GM12878 (cell line): ENCODE measurements at regions not wholly inside any gene's neighbourhood (a gene's known extent, or its start where the extent isn't known, plus 50 kb on each side); places are given as distances from the start of the nearest gene placed in this dataset.

Source experiments
- ATAC-seq: fragments of 200-7000 bp; cut with Tn5 transposase; 3 replicates; pipeline ENCODE4 v1.9.1; 2020; ENCODE audit warnings: mild to moderate bottlenecking, moderate library complexity
- BruUV-seq: library from RNA; stranded (reverse); fragments of 400-500 nt; replicated peaks from 2 replicates; lab custom pipeline; 2021; lab: Mats Ljungman, UMichigan
- CTCF ChIA-PET: fragments of 300-600 bp; sonication (Branson Sonifier 250); formaldehyde crosslinking; extraction: SDS; loops from one replicate; lab custom pipeline; 2021; ENCODE audit warnings: inconsistent platforms; lab: Yijun Ruan, JAX
- POLR2A ChIA-PET: fragments of 350-600 bp; formaldehyde crosslinking; extraction: SDS; loops from one replicate; lab custom pipeline; 2021; ENCODE audit warnings: inconsistent platforms; lab: Charles Lee
- RAD21 ChIA-PET: fragments of 300-600 bp; sonication (Branson Sonifier 250); formaldehyde crosslinking; loops from one replicate; lab custom pipeline; 2023; ENCODE audit warnings: antibody characterized with exemption; ENCODE audit not compliant: unreplicated experiment; lab: Charles Lee
- SMC1A ChIA-PET: fragments of 300-600 bp; sonication (Branson Sonifier 250); formaldehyde crosslinking; loops from one replicate; lab custom pipeline; 2023; ENCODE audit not compliant: unreplicated experiment, uncharacterized antibody; lab: Charles Lee
- DNase-seq: peaks from one replicate; pipeline ENCODE4 v3.0.0-alpha.2; 2011; ENCODE audit warnings: low read depth, low spot score
- FAIRE-seq: peaks from 3 replicates; lab custom pipeline; 2011; peaks lifted over from hg19 to GRCh38; lab: Jason Lieb, UNC
- H2AFZ ChIP-seq: 2 replicates; pipeline ENCODE4 v1.6.0; 2011; ENCODE audit warnings: low read depth, low read length, control low read depth; ENCODE audit not compliant: control insufficient read depth
- H3K27ac ChIP-seq: 2 replicates; pipeline ENCODE4 v1.5.1; 2011; ENCODE audit warnings: control low read depth; ENCODE audit not compliant: control insufficient read depth, insufficient read depth
- H3K27me3 ChIP-seq, 2 experiments: replicated peaks in 1 of 2; 2 replicates each; pipeline versions ENCODE4 v1.6.0 to v1.6.1; 2011; ENCODE audit warnings: low read length in 1 of 2; ENCODE audit not compliant: control insufficient read depth in 2 of 2, insufficient read depth in 2 of 2
- H3K36me3 ChIP-seq, 2 experiments: 2 replicates each; pipeline ENCODE4 v1.5.1; 2011; ENCODE audit warnings: low read length in 1 of 2; ENCODE audit not compliant: control insufficient read depth in 2 of 2, insufficient read depth in 2 of 2
- H3K4me1 ChIP-seq: 2 replicates; pipeline ENCODE4 v1.6.1; 2011; ENCODE audit warnings: mild to moderate bottlenecking, low read length, moderate library complexity, mixed read lengths; ENCODE audit not compliant: control insufficient read depth, insufficient read depth
- H3K4me2 ChIP-seq: 2 replicates; pipeline ENCODE4 v1.6.0; 2011; ENCODE audit warnings: control low read depth; ENCODE audit not compliant: control insufficient read depth, insufficient read depth
- H3K4me3 ChIP-seq: fragments of 200-600 bp; sonication (generic); 2 replicates; pipeline ENCODE4 v1.5.1; 2016
- H3K79me2 ChIP-seq: 2 replicates; pipeline ENCODE4 v1.6.0; 2011; ENCODE audit warnings: low read length; ENCODE audit not compliant: control insufficient read depth, insufficient read depth
- H3K9ac ChIP-seq: 2 replicates; pipeline ENCODE4 v1.8.0; 2011; ENCODE audit warnings: low read length, control low read depth, mixed read lengths; ENCODE audit not compliant: control insufficient read depth, insufficient read depth
- H3K9me3 ChIP-seq: replicated peaks from 3 replicates; pipeline ENCODE4 v1.5.1; 2011; ENCODE audit warnings: mild to moderate bottlenecking, low read length; ENCODE audit not compliant: control insufficient read depth, insufficient read depth
- H4K20me1 ChIP-seq: 2 replicates; pipeline ENCODE4 v1.6.0; 2011; ENCODE audit not compliant: control insufficient read depth, insufficient read depth
- BHLHE40 ChIP-seq, 2 experiments: fragments of 450-650 bp in 1 of 2; IDR thresholded peaks; 2 replicates each; pipeline ENCODE4 v1.6.1; 2011 to 2017; ENCODE audit warnings: low read depth in 2 of 2, borderline replicate concordance in 1 of 2, improper control_type of control experiment in 1 of 2, low read length in 1 of 2, mild to moderate bottlenecking in 1 of 2
- FOXK2 ChIP-seq: fragments of 450-650 bp; IDR thresholded peaks from 2 replicates; pipeline ENCODE4 v1.6.1; 2017; ENCODE audit warnings: mild to moderate bottlenecking, moderate library complexity
- GATAD2B ChIP-seq: fragments of 450-650 bp; conservative IDR thresholded peaks from 2 replicates; pipeline ENCODE4 v1.6.1; 2017; ENCODE audit warnings: low read depth, mild to moderate bottlenecking, moderate library complexity
- ZZZ3 ChIP-seq: IDR thresholded peaks from 2 replicates; pipeline ENCODE4 v1.6.1; 2011; ENCODE audit warnings: low read depth; ENCODE audit not compliant: control insufficient read depth, insufficient read length
- WGBS: methylation state at CpG from one replicate; pipeline ENCODE4 v1.1.6; 2016; ENCODE audit warnings: low lambda C conversion rate; ENCODE audit not compliant: insufficient replicate concordance, insufficient coverage; ENCODE audit errors: missing lambda C conversion rate; 5-methylcytosine and 5-hydroxymethylcytosine counted together
- in situ Hi-C: fragments of 300-500 bp; cut with MboI; formaldehyde crosslinking; loops from 9 replicates; pipeline ENCODE4 v1.14.3; 2018; ENCODE audit warnings: mixed read lengths
- intact Hi-C: fragments of 100-400 bp; cut with micrococcal nuclease; formaldehyde crosslinking; loops from one replicate; pipeline ENCODE4 v1.14.2; 2022; ENCODE audit not compliant: unreplicated experiment
- TF ChIP-seq, protein P1 (sequence below): fragments of 450-650 bp; IDR thresholded peaks from 2 replicates; pipeline ENCODE4 v1.6.1; 2017; ENCODE audit warnings: mild to moderate bottlenecking, low read depth, inconsistent platforms; ENCODE audit not compliant: poor library complexity, severe bottlenecking
- TF ChIP-seq, protein P2 (sequence below): fragments of 450-650 bp; formaldehyde crosslinking; IDR thresholded peaks from 2 replicates; pipeline ENCODE4 v1.4.0; 2020; ENCODE audit warnings: mild to moderate bottlenecking, moderate library complexity
- TF ChIP-seq, protein P3 (sequence below): fragments of 450-650 bp; IDR thresholded peaks from 2 replicates; pipeline ENCODE4 v1.6.1; 2017; ENCODE audit warnings: mild to moderate bottlenecking
- TF ChIP-seq, protein P4 (sequence below): IDR thresholded peaks from 2 replicates; pipeline ENCODE4 v1.6.1; 2012; ENCODE audit warnings: improper control_type of control experiment, low read depth, low read length; ENCODE audit not compliant: insufficient replicate concordance

DNA sequence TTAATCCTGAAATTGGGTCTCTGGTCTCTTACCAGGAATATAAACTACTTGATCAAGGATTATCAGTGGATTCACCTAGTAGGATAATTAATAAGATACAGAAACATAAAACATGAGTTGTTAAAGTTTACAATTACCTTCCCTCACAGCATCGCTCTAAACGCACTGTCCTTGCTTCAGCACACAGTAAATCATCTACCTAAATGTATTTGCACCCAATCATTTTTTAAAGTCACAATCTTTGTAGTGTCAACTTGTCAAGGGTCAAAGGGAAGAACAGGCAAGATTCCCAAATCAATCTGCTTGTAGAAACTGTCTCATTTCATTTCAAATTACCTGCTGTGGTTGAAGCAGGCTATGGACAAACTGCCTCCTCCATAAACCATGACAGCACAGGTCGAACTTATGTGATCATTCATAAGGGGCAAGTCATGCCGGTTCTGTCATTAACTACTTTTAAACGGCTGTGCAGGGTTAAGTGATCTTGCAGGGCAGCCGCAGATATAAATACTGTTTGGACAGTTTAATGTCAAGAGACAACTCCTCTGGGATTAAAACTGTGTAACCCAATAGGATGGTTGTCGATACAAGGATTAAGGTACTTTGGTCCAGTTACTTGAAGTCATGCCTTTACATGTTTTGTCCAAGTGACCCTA is 93.6 kb downstream of the ZNF281 start:
- intact Hi-C loops: no loop called here
- 0 out of 4 replicates have a peak, but pooled peaks cover 0 to 4% of the 10 kb centered on the region in 2 experiments for H3K27me3 ChIP-seq
- DNase-seq (no peak), ATAC-seq (no peak), FAIRE-seq (no peak)
- no peak overlapping the region for H3K4me3 ChIP-seq
- no peaks in the 10 kb centered on the region for H3K79me2 ChIP-seq
- H3K36me3 ChIP-seq: no peaks in the 10 kb centered on the region
- ChIA-PET POLR2A (no interaction called here), CTCF (no interaction called here), RAD21 (no interaction called here), SMC1A (interaction anchor here (0.9 kb wide), 1 partner anchor 172 kb away, joined by 3 read pairs; no protein-coding TSS in a partner anchor)
- no TSS peak for BruUV-seq
- H3K27ac ChIP-seq: no peak overlapping the region
- H4K20me1 ChIP-seq: no peaks in the 10 kb centered on the region
- H2AFZ ChIP-seq: no peak overlapping the region
- 43% methylated on average over 7 of the region's 7 CpGs for WGBS
- no peak overlapping the region for H3K4me2 ChIP-seq
- no peaks in the 10 kb centered on the region for H3K4me1 ChIP-seq
- in situ Hi-C loops: no loop called here
- no peak overlapping the region for H3K9ac ChIP-seq
- no peaks in the 10 kb centered on the region for H3K9me3 ChIP-seq
- TF ChIP-seq, protein P1, sequence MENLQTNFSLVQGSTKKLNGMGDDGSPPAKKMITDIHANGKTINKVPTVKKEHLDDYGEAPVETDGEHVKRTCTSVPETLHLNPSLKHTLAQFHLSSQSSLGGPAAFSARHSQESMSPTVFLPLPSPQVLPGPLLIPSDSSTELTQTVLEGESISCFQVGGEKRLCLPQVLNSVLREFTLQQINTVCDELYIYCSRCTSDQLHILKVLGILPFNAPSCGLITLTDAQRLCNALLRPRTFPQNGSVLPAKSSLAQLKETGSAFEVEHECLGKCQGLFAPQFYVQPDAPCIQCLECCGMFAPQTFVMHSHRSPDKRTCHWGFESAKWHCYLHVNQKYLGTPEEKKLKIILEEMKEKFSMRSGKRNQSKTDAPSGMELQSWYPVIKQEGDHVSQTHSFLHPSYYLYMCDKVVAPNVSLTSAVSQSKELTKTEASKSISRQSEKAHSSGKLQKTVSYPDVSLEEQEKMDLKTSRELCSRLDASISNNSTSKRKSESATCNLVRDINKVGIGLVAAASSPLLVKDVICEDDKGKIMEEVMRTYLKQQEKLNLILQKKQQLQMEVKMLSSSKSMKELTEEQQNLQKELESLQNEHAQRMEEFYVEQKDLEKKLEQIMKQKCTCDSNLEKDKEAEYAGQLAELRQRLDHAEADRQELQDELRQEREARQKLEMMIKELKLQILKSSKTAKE: no peak
- no peak for TF ChIP-seq GATAD2B
- TF ChIP-seq FOXK2: no peak
- TF ChIP-seq ZZZ3: no peak
- TF ChIP-seq, protein P2, sequence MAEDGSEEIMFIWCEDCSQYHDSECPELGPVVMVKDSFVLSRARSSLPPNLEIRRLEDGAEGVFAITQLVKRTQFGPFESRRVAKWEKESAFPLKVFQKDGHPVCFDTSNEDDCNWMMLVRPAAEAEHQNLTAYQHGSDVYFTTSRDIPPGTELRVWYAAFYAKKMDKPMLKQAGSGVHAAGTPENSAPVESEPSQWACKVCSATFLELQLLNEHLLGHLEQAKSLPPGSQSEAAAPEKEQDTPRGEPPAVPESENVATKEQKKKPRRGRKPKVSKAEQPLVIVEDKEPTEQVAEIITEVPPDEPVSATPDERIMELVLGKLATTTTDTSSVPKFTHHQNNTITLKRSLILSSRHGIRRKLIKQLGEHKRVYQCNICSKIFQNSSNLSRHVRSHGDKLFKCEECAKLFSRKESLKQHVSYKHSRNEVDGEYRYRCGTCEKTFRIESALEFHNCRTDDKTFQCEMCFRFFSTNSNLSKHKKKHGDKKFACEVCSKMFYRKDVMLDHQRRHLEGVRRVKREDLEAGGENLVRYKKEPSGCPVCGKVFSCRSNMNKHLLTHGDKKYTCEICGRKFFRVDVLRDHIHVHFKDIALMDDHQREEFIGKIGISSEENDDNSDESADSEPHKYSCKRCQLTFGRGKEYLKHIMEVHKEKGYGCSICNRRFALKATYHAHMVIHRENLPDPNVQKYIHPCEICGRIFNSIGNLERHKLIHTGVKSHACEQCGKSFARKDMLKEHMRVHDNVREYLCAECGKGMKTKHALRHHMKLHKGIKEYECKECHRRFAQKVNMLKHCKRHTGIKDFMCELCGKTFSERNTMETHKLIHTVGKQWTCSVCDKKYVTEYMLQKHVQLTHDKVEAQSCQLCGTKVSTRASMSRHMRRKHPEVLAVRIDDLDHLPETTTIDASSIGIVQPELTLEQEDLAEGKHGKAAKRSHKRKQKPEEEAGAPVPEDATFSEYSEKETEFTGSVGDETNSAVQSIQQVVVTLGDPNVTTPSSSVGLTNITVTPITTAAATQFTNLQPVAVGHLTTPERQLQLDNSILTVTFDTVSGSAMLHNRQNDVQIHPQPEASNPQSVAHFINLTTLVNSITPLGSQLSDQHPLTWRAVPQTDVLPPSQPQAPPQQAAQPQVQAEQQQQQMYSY (CRISPR knock-in tag): no peak
- TF ChIP-seq, protein P3, sequence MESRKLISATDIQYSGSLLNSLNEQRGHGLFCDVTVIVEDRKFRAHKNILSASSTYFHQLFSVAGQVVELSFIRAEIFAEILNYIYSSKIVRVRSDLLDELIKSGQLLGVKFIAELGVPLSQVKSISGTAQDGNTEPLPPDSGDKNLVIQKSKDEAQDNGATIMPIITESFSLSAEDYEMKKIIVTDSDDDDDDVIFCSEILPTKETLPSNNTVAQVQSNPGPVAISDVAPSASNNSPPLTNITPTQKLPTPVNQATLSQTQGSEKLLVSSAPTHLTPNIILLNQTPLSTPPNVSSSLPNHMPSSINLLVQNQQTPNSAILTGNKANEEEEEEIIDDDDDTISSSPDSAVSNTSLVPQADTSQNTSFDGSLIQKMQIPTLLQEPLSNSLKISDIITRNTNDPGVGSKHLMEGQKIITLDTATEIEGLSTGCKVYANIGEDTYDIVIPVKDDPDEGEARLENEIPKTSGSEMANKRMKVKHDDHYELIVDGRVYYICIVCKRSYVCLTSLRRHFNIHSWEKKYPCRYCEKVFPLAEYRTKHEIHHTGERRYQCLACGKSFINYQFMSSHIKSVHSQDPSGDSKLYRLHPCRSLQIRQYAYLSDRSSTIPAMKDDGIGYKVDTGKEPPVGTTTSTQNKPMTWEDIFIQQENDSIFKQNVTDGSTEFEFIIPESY: no peak
- TF ChIP-seq BHLHE40 (IDR thresholded peaks at IDR 0.05; ENCODE audit: borderline replicate concordance in 1 of 2, low read depth in 2 of 2, low read length in 1 of 2): no peak
- TF ChIP-seq, protein P4, sequence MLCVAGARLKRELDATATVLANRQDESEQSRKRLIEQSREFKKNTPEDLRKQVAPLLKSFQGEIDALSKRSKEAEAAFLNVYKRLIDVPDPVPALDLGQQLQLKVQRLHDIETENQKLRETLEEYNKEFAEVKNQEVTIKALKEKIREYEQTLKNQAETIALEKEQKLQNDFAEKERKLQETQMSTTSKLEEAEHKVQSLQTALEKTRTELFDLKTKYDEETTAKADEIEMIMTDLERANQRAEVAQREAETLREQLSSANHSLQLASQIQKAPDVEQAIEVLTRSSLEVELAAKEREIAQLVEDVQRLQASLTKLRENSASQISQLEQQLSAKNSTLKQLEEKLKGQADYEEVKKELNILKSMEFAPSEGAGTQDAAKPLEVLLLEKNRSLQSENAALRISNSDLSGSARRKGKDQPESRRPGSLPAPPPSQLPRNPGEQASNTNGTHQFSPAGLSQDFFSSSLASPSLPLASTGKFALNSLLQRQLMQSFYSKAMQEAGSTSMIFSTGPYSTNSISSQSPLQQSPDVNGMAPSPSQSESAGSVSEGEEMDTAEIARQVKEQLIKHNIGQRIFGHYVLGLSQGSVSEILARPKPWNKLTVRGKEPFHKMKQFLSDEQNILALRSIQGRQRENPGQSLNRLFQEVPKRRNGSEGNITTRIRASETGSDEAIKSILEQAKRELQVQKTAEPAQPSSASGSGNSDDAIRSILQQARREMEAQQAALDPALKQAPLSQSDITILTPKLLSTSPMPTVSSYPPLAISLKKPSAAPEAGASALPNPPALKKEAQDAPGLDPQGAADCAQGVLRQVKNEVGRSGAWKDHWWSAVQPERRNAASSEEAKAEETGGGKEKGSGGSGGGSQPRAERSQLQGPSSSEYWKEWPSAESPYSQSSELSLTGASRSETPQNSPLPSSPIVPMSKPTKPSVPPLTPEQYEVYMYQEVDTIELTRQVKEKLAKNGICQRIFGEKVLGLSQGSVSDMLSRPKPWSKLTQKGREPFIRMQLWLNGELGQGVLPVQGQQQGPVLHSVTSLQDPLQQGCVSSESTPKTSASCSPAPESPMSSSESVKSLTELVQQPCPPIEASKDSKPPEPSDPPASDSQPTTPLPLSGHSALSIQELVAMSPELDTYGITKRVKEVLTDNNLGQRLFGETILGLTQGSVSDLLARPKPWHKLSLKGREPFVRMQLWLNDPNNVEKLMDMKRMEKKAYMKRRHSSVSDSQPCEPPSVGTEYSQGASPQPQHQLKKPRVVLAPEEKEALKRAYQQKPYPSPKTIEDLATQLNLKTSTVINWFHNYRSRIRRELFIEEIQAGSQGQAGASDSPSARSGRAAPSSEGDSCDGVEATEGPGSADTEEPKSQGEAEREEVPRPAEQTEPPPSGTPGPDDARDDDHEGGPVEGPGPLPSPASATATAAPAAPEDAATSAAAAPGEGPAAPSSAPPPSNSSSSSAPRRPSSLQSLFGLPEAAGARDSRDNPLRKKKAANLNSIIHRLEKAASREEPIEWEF: no peak
